HL-60 (cell line): ENCODE measurements at regions not wholly inside any gene's neighbourhood (a gene's known extent, or its start where the extent isn't known, plus 50 kb on each side); places are given as distances from the start of the nearest gene placed in this dataset.

Experiments
- CTCF ChIP-seq: IDR thresholded peaks from one replicate; pipeline ENCODE4 v1.5.1; 2011; ENCODE audit warnings: low read length, control low read depth, inconsistent platforms; ENCODE audit not compliant: insufficient read depth
- GABPA ChIP-seq: IDR thresholded peaks from 2 replicates; pipeline ENCODE4 v1.6.1; 2012; ENCODE audit warnings: low read depth
- POLR2AphosphoS5 ChIP-seq: IDR thresholded peaks from 2 replicates; pipeline ENCODE4 v1.6.1; 2012; ENCODE audit warnings: low read depth
- REST ChIP-seq: IDR thresholded peaks from 2 replicates; pipeline ENCODE4 v1.6.1; 2012; ENCODE audit warnings: low read depth; ENCODE audit not compliant: insufficient replicate concordance
- SPI1 ChIP-seq: IDR thresholded peaks from 2 replicates; pipeline ENCODE4 v1.6.1; 2012; ENCODE audit warnings: low read depth, mild to moderate bottlenecking, borderline replicate concordance

DNA sequence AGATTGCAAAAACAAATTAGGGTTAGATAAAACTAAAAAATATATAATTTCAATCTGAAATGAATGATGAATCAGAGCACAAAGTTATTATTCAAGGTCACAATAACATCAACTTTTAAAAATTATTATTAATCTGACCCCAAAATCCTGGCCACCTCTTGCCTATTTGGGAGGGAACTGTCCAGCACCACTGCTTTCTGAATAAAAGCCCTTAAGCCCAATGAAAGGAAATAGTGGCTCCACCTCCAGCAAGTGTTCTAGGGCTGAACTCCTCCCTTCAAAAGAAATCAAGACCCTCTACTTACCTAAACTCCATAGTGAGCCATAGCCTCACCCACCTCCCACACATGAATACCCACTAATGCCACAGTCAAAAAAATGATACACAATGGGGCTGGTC lies 208.2 kb downstream of the PARM1 start:
- TF ChIP-seq CTCF (no peak), POLR2AphosphoS5 (no peak), REST (peak; percentile 91), SPI1 (no peak), GABPA (no peak)
